ENCODE measurements at regions not wholly inside any gene's neighbourhood (a gene's known extent, or its start where the extent isn't known, plus 50 kb on each side); places are given as distances from the start of the nearest gene placed in this dataset.

DNA sequence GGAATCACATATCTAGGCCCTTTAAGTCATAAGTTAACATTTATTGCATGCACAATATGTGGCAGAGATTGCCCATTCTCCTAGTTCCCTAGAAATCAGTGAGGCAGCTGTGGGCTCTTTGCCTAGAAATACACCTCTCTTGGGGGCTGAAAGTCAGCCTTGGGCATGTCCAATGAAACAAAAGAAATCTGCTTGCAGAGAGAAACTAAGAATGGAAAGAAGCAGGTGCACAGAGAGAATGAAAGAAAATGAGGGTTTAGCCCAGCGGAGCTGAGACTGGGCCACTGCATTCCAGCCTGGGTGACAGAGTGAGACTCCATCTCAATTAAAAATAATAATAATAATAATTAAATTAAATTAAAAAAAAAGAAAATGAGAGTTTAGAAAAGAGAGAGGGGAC, 57.3 kb upstream of the DAB2 start:
- no peak for TF ChIP-seq EZH2phosphoT487 (IDR thresholded peaks at IDR 0.05; ENCODE audit: borderline replicate concordance)
- TF ChIP-seq, protein P1, sequence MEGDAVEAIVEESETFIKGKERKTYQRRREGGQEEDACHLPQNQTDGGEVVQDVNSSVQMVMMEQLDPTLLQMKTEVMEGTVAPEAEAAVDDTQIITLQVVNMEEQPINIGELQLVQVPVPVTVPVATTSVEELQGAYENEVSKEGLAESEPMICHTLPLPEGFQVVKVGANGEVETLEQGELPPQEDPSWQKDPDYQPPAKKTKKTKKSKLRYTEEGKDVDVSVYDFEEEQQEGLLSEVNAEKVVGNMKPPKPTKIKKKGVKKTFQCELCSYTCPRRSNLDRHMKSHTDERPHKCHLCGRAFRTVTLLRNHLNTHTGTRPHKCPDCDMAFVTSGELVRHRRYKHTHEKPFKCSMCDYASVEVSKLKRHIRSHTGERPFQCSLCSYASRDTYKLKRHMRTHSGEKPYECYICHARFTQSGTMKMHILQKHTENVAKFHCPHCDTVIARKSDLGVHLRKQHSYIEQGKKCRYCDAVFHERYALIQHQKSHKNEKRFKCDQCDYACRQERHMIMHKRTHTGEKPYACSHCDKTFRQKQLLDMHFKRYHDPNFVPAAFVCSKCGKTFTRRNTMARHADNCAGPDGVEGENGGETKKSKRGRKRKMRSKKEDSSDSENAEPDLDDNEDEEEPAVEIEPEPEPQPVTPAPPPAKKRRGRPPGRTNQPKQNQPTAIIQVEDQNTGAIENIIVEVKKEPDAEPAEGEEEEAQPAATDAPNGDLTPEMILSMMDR (conservative IDR thresholded peaks at IDR 0.05; ENCODE audit: low read length), result no peak
- H2AFZ ChIP-seq (ENCODE audit: low read length), result no peak overlapping the region
- H3K9me3 ChIP-seq (ENCODE audit: insufficient read depth, low read depth, low read length), result no peaks in the 10 kb centered on the region
- H3K27me3 ChIP-seq (ENCODE audit: insufficient read depth, low read length, poor library complexity, severe bottlenecking), result no peaks in the 10 kb centered on the region
- H3F3A ChIP-seq (ENCODE audit: low read depth), result no peaks in the 10 kb centered on the region
- H3K4me1 ChIP-seq (ENCODE audit: insufficient read depth, low read length, poor library complexity, severe bottlenecking), result no peaks in the 10 kb centered on the region
- H4K20me1 ChIP-seq (ENCODE audit: insufficient read depth, low read length, poor library complexity, severe bottlenecking), result no peaks in the 10 kb centered on the region
- H3K4me3 ChIP-seq (ENCODE audit: low read length, poor library complexity, severe bottlenecking), result no peak overlapping the region
- no peak overlapping the region for H3K4me2 ChIP-seq (ENCODE audit: low read depth, low read length, poor library complexity, severe bottlenecking)
- no peaks in the 10 kb centered on the region for H3K79me2 ChIP-seq (ENCODE audit: insufficient read depth, low read length)
- H3K9ac ChIP-seq (ENCODE audit: low read depth, low read length, poor library complexity, severe bottlenecking), result no peak overlapping the region
- no peaks in the 10 kb centered on the region for H3K9me2 ChIP-seq (replicated peaks; ENCODE audit: low read depth, low read length)
- no peaks in the 10 kb centered on the region for H3K36me3 ChIP-seq (ENCODE audit: insufficient read depth, low read length)

DNA sequence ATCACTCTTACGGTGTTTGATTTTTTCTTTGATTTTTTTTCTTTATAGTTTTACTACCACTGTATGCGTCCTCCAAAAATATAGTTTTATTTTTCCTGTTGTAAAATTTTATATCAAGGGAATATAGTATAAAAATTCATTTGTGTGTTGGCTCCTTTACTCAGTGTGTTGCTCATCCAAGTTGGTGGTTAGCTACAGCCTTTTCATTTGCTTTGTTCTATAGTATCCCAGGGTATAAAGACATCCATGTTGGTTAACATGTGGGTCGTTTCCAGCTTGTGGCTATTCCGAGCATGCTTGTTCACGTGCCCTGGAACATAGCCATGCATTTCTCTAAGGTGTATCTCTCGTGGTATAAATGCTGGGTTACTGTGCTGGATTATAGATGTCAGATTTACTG, 54.8 kb upstream of the DAB2 start:
- Histone ChIP-seq H3F3A (ENCODE audit: low read depth) (no peaks in the 10 kb centered on the region), H3K4me3 (ENCODE audit: low read length, poor library complexity, severe bottlenecking) (no peak overlapping the region), H3K4me2 (ENCODE audit: low read depth, low read length, poor library complexity, severe bottlenecking) (no peak overlapping the region), H2AFZ (ENCODE audit: low read length) (no peak overlapping the region), H3K79me2 (ENCODE audit: insufficient read depth, low read length) (no peaks in the 10 kb centered on the region), H3K9ac (ENCODE audit: low read depth, low read length, poor library complexity, severe bottlenecking) (no peak overlapping the region), H3K4me1 (ENCODE audit: insufficient read depth, low read length, poor library complexity, severe bottlenecking) (no peaks in the 10 kb centered on the region), H3K9me2 (replicated peaks; ENCODE audit: low read depth, low read length) (no peaks in the 10 kb centered on the region), H3K9me3 (ENCODE audit: insufficient read depth, low read depth, low read length) (no peaks in the 10 kb centered on the region), H3K27me3 (ENCODE audit: insufficient read depth, low read length, poor library complexity, severe bottlenecking) (no peaks in the 10 kb centered on the region), H4K20me1 (ENCODE audit: insufficient read depth, low read length, poor library complexity, severe bottlenecking) (no peaks in the 10 kb centered on the region), H3K36me3 (ENCODE audit: insufficient read depth, low read length) (no peaks in the 10 kb centered on the region)
- TF ChIP-seq EZH2phosphoT487 (IDR thresholded peaks at IDR 0.05; ENCODE audit: borderline replicate concordance), result no peak
- TF ChIP-seq, protein P1 (conservative IDR thresholded peaks at IDR 0.05; ENCODE audit: low read length), result no peak

DNA sequence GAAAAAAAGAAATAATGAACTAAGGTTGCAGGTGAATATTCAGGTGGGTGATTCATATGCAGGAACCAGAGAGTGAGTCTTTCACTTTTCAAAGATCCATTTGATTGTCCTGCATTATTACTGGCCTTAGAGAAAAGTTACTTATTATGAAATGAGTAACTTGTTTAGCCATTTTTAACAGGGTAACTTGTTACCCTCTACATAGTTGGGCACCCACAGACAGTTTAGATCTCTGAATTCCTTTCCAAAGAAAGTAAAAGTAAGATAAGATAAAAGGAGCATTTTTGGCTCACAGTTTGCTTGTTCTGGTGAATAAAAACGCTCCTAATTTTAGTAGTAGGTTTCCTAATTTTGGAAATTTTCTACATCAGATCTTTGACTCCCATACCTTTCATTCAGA, 54.1 kb upstream of the DAB2 start:
- Histone ChIP-seq H3K36me3 (ENCODE audit: insufficient read depth, low read length) (no peaks in the 10 kb centered on the region), H4K20me1 (ENCODE audit: insufficient read depth, low read length, poor library complexity, severe bottlenecking) (no peaks in the 10 kb centered on the region), H3K4me2 (ENCODE audit: low read depth, low read length, poor library complexity, severe bottlenecking) (no peak overlapping the region), H3K9ac (ENCODE audit: low read depth, low read length, poor library complexity, severe bottlenecking) (no peak overlapping the region), H3K4me1 (ENCODE audit: insufficient read depth, low read length, poor library complexity, severe bottlenecking) (no peaks in the 10 kb centered on the region), H2AFZ (ENCODE audit: low read length) (no peak overlapping the region), H3F3A (ENCODE audit: low read depth) (no peaks in the 10 kb centered on the region), H3K79me2 (ENCODE audit: insufficient read depth, low read length) (no peaks in the 10 kb centered on the region), H3K9me3 (ENCODE audit: insufficient read depth, low read depth, low read length) (no peaks in the 10 kb centered on the region), H3K4me3 (ENCODE audit: low read length, poor library complexity, severe bottlenecking) (no peak overlapping the region), H3K27me3 (ENCODE audit: insufficient read depth, low read length, poor library complexity, severe bottlenecking) (no peaks in the 10 kb centered on the region), H3K9me2 (replicated peaks; ENCODE audit: low read depth, low read length) (no peaks in the 10 kb centered on the region)
- no peak for TF ChIP-seq EZH2phosphoT487 (IDR thresholded peaks at IDR 0.05; ENCODE audit: borderline replicate concordance)
- TF ChIP-seq, protein P1 (conservative IDR thresholded peaks at IDR 0.05; ENCODE audit: low read length), result no peak

Data from Loucy (cell line).